ENCODE measurements at regions not wholly inside any gene's neighbourhood (a gene's known extent, or its start where the extent isn't known, plus 50 kb on each side); places are given as distances from the start of the nearest gene placed in this dataset.

- no peak for TF ChIP-seq POLR2A (IDR thresholded peaks at IDR 0.05; ENCODE audit: low read depth, low read length)
- no peak for TF ChIP-seq POLR2AphosphoS5 (IDR thresholded peaks at IDR 0.05; ENCODE audit: low read depth, low read length)
Measured at GRCh38 chr1:161432091-161432490, 64.4 kb upstream of the CFAP126 start.

Measured in GM12892 (cell line).